Osteocyte (in vitro differentiated cells): ENCODE measurements at regions not wholly inside any gene's neighbourhood (a gene's known extent, or its start where the extent isn't known, plus 50 kb on each side); places are given as distances from the start of the nearest gene placed in this dataset.

Source experiments
- DNase-seq: peaks from one replicate; pipeline ENCODE4 v3.0.0; 2021; ENCODE audit warnings: mixed read lengths; ENCODE audit not compliant: unreplicated experiment; ENCODE audit errors: extremely low spot score
- H3K27ac Mint-ChIP-seq: one replicate; pipeline ENCODE4 v1.8.0; 2021; ENCODE audit warnings: mild to moderate bottlenecking, mixed read lengths; ENCODE audit not compliant: unreplicated experiment
- H3K27me3 Mint-ChIP-seq: one replicate; pipeline ENCODE4 v1.8.0; 2021; ENCODE audit warnings: mixed read lengths; ENCODE audit not compliant: unreplicated experiment
- H3K36me3 Mint-ChIP-seq: one replicate; pipeline ENCODE4 v1.8.0; 2021; ENCODE audit warnings: mixed read lengths; ENCODE audit not compliant: unreplicated experiment
- H3K4me1 Mint-ChIP-seq: one replicate; pipeline ENCODE4 v1.8.0; 2021; ENCODE audit warnings: mixed read lengths; ENCODE audit not compliant: unreplicated experiment
- H3K4me3 Mint-ChIP-seq: one replicate; pipeline ENCODE4 v1.8.0; 2021; ENCODE audit warnings: mild to moderate bottlenecking, moderate library complexity, mixed read lengths; ENCODE audit not compliant: unreplicated experiment
- H3K9me3 Mint-ChIP-seq: one replicate; pipeline ENCODE4 v1.8.0; 2021; ENCODE audit warnings: mixed read lengths; ENCODE audit not compliant: unreplicated experiment
- CTCF ChIP-seq: fragments of 200-600 bp; sonication (generic); IDR thresholded peaks from 2 replicates; pipeline ENCODE4 v1.5.0; 2021; ENCODE audit warnings: antibody characterized with exemption, mild to moderate bottlenecking, moderate library complexity

- Mint-ChIP-seq H3K4me3 (no peak overlapping the region), H3K4me1 (peaks cover 45% of the 10 kb centered on the region), H3K36me3 (no peaks in the 10 kb centered on the region), H3K9me3 (no peaks in the 10 kb centered on the region), H3K27me3 (no peaks in the 10 kb centered on the region), H3K27ac (peak overlapping the region; percentile 59)
- DNase-seq, result no peak
- TF ChIP-seq CTCF, result no peak
Measured at GRCh38 chr3:88986834-88987233, 120.6 kb upstream of the EPHA3 start.

GRCh38 chr3:88987776-88988175, 119.6 kb upstream of the EPHA3 start:
- no peaks in the 10 kb centered on the region for H3K36me3 Mint-ChIP-seq
- no peaks in the 10 kb centered on the region for H3K27me3 Mint-ChIP-seq
- no peaks in the 10 kb centered on the region for H3K9me3 Mint-ChIP-seq
- no peak overlapping the region for H3K4me3 Mint-ChIP-seq
- peaks cover 46% of the 10 kb centered on the region for H3K4me1 Mint-ChIP-seq
- no peak for TF ChIP-seq CTCF
- H3K27ac Mint-ChIP-seq, result peak overlapping the region; percentile 59
- DNase-seq, result no peak

GRCh38 chr3:88988906-88989305, 118.5 kb upstream of the EPHA3 start:
- H3K27me3 Mint-ChIP-seq, result no peaks in the 10 kb centered on the region
- TF ChIP-seq CTCF, result no peak
- H3K9me3 Mint-ChIP-seq, result no peaks in the 10 kb centered on the region
- peaks cover 47% of the 10 kb centered on the region for H3K4me1 Mint-ChIP-seq
- H3K4me3 Mint-ChIP-seq, result no peak overlapping the region
- H3K36me3 Mint-ChIP-seq, result no peaks in the 10 kb centered on the region
- no peak overlapping the region for H3K27ac Mint-ChIP-seq
- DNase-seq, result no peak

- Mint-ChIP-seq H3K27ac (no peak overlapping the region), H3K27me3 (no peaks in the 10 kb centered on the region), H3K4me1 (peaks cover 42% of the 10 kb centered on the region), H3K4me3 (no peak overlapping the region), H3K9me3 (no peaks in the 10 kb centered on the region), H3K36me3 (no peaks in the 10 kb centered on the region)
- DNase-seq, result no peak
- no peak for TF ChIP-seq CTCF
Measured at GRCh38 chr3:88991496-88991895, 115.9 kb upstream of the EPHA3 start.

GRCh38 chr3:88996691-88997090, 110.7 kb upstream of the EPHA3 start:
- no peaks in the 10 kb centered on the region for H3K9me3 Mint-ChIP-seq

More at GRCh38 chr3:88996691-88997090, 110.7 kb upstream of the EPHA3 start:
- Mint-ChIP-seq H3K4me1 (peaks cover 33% of the 10 kb centered on the region), H3K27me3 (no peaks in the 10 kb centered on the region), H3K4me3 (no peak overlapping the region), H3K27ac (no peak overlapping the region), H3K36me3 (no peaks in the 10 kb centered on the region)
- TF ChIP-seq CTCF, result no peak
- DNase-seq, result no peak
